H1 (cell line): ENCODE measurements at regions not wholly inside any gene's neighbourhood (a gene's known extent, or its start where the extent isn't known, plus 50 kb on each side); places are given as distances from the start of the nearest gene placed in this dataset.

Source experiments
- BCL11A ChIP-seq, 2 experiments: IDR thresholded peaks; one replicate each; pipeline ENCODE4 v1.6.1; 2011; ENCODE audit warnings: low read depth in 2 of 2, low read length in 2 of 2, mild to moderate bottlenecking in 2 of 2
- CHD7 ChIP-seq: fragments of 300-600 bp; sonication (generic); IDR thresholded peaks from 2 replicates; pipeline ENCODE4 v1.7.1; 2012; ENCODE audit warnings: low read length, moderate library complexity, mild to moderate bottlenecking, inconsistent platforms; ENCODE audit not compliant: insufficient replicate concordance
- EZH2 ChIP-seq: fragments of 200-600 bp; sonication (generic); IDR thresholded peaks from 2 replicates; pipeline ENCODE4 v1.7.1; 2012; ENCODE audit warnings: low read depth, mild to moderate bottlenecking, moderate library complexity, low read length, inconsistent platforms; ENCODE audit not compliant: severe bottlenecking
- FOSL1 ChIP-seq: IDR thresholded peaks from 2 replicates; pipeline ENCODE4 v1.6.1; 2011; ENCODE audit warnings: mild to moderate bottlenecking, low read depth, low read length, moderate library complexity; ENCODE audit not compliant: insufficient read depth
- NRF1 ChIP-seq: IDR thresholded peaks from 2 replicates; pipeline ENCODE4 v1.6.1; 2011; ENCODE audit warnings: mild to moderate bottlenecking, low read depth, low read length, improper control_type of control experiment
- RNF2 ChIP-seq: fragments of 200-900, 300-1000 bp; sonication (generic); IDR thresholded peaks from 2 replicates; pipeline ENCODE4 v1.7.1; 2016; ENCODE audit warnings: borderline replicate concordance, low read depth, mild to moderate bottlenecking, antibody characterized with exemption, low read length; ENCODE audit not compliant: poor library complexity, severe bottlenecking; ENCODE audit errors: missing control alignments

GRCh38 chr15:98160236-98160635 is 199.7 kb downstream of the ARRDC4 start (continued):
- TF ChIP-seq CHD7 (no peak), FOSL1 (no peak), EZH2 (no peak), NRF1 (no peak), BCL11A (IDR thresholded peaks at IDR 0.05; ENCODE audit: low read depth in 2 of 2, low read length in 2 of 2) (no peak), RNF2 (no peak)
